ENCODE measurements at regions not wholly inside any gene's neighbourhood (a gene's known extent, or its start where the extent isn't known, plus 50 kb on each side); places are given as distances from the start of the nearest gene placed in this dataset.

GRCh38 chr2:6723865-6724604, 141.7 kb downstream of the CMPK2 start:
- no peak for TF ChIP-seq CTCF (IDR thresholded peaks at IDR 0.05; ENCODE audit: low read depth, low read length)
- no peak for TF ChIP-seq POLR2A (IDR thresholded peaks at IDR 0.05; ENCODE audit: extremely low read depth, insufficient read length)
- TF ChIP-seq MYC (IDR thresholded peaks at IDR 0.05; ENCODE audit: low read depth, low read length): no peak
- TF ChIP-seq MAX (IDR thresholded peaks at IDR 0.05; ENCODE audit: low read depth, low read length): no peak
- no peak overlapping the region for H3K4me3 ChIP-seq (ENCODE audit: low read depth, low read length)
- no peak for DNase-seq (ENCODE audit: low read depth)

GRCh38 chr2:6724605-6725140, 141.0 kb downstream of the CMPK2 start:
- DNase-seq (ENCODE audit: low read depth): no peak
- H3K4me3 ChIP-seq (ENCODE audit: low read depth, low read length): no peak overlapping the region
- no peak for TF ChIP-seq MYC (IDR thresholded peaks at IDR 0.05; ENCODE audit: low read depth, low read length)
- no peak for TF ChIP-seq MAX (IDR thresholded peaks at IDR 0.05; ENCODE audit: low read depth, low read length)

- TF ChIP-seq POLR2A (IDR thresholded peaks at IDR 0.05; ENCODE audit: extremely low read depth, insufficient read length) (no peak), MAX (IDR thresholded peaks at IDR 0.05; ENCODE audit: low read depth, low read length) (no peak), CTCF (IDR thresholded peaks at IDR 0.05; ENCODE audit: low read depth, low read length) (no peak), MYC (IDR thresholded peaks at IDR 0.05; ENCODE audit: low read depth, low read length) (no peak)
- no peak overlapping the region for H3K4me3 ChIP-seq (ENCODE audit: low read depth, low read length)
- no peak for DNase-seq (ENCODE audit: low read depth)
These were observed 137.6 kb downstream of the CMPK2 start for GRCh38 chr2:6728156-6728555.

- DNase-seq (ENCODE audit: low read depth): no peak
- TF ChIP-seq MYC (IDR thresholded peaks at IDR 0.05; ENCODE audit: low read depth, low read length): no peak
- TF ChIP-seq MAX (IDR thresholded peaks at IDR 0.05; ENCODE audit: low read depth, low read length): no peak
- no peak for TF ChIP-seq POLR2A (IDR thresholded peaks at IDR 0.05; ENCODE audit: extremely low read depth, insufficient read length)
- no peak for TF ChIP-seq CTCF (IDR thresholded peaks at IDR 0.05; ENCODE audit: low read depth, low read length)
- no peak overlapping the region for H3K4me3 ChIP-seq (ENCODE audit: low read depth, low read length)
These were observed 135.7 kb downstream of the CMPK2 start for GRCh38 chr2:6730003-6730402.

- no peak overlapping the region for H3K4me3 ChIP-seq (ENCODE audit: low read depth, low read length)
- TF ChIP-seq CTCF (IDR thresholded peaks at IDR 0.05; ENCODE audit: low read depth, low read length): no peak
- no peak for TF ChIP-seq MAX (IDR thresholded peaks at IDR 0.05; ENCODE audit: low read depth, low read length)
- DNase-seq (ENCODE audit: low read depth): no peak
These were observed 134.8 kb downstream of the CMPK2 start for GRCh38 chr2:6730649-6731532.

- no peak for DNase-seq (ENCODE audit: low read depth)
- no peak for TF ChIP-seq POLR2A (IDR thresholded peaks at IDR 0.05; ENCODE audit: extremely low read depth, insufficient read length)
- no peak for TF ChIP-seq CTCF (IDR thresholded peaks at IDR 0.05; ENCODE audit: low read depth, low read length)
- no peak for TF ChIP-seq MAX (IDR thresholded peaks at IDR 0.05; ENCODE audit: low read depth, low read length)
- no peak for TF ChIP-seq MYC (IDR thresholded peaks at IDR 0.05; ENCODE audit: low read depth, low read length)
- no peak overlapping the region for H3K4me3 ChIP-seq (ENCODE audit: low read depth, low read length)
These were observed 126.2 kb downstream of the CMPK2 start for GRCh38 chr2:6739547-6739946.
